ENCODE measurements at regions not wholly inside any gene's neighbourhood (a gene's known extent, or its start where the extent isn't known, plus 50 kb on each side); places are given as distances from the start of the nearest gene placed in this dataset.

GRCh38 chr4:43435291-43435690 lies 542.8 kb downstream of the GRXCR1 start:
- TF ChIP-seq CTCF (IDR thresholded peaks at IDR 0.05), result no peak
- no peak for TF ChIP-seq EP300 (IDR thresholded peaks at IDR 0.05)
